Activated CD4-positive, alpha-beta T cell treated with anti-CD3 and anti-CD28 coated beads, Interleukin-2, amount 10 ng/mL, durations not matched to agents 24 days and 14 days (primary cell): ENCODE measurements at regions not wholly inside any gene's neighbourhood (a gene's known extent, or its start where the extent isn't known, plus 50 kb on each side); places are given as distances from the start of the nearest gene placed in this dataset.

Experiments used
- DNase-seq: peaks from one replicate; pipeline ENCODE4 v3.0.0; 2022
- H3K27ac Mint-ChIP-seq: one replicate; pipeline ENCODE4 v1.8.0; 2022; ENCODE audit warnings: mild to moderate bottlenecking, mixed read lengths
- H3K27me3 Mint-ChIP-seq: one replicate; pipeline ENCODE4 v1.8.0; 2022; ENCODE audit warnings: mixed read lengths
- H3K36me3 Mint-ChIP-seq: one replicate; pipeline ENCODE4 v1.8.0; 2022; ENCODE audit warnings: low read depth, mild to moderate bottlenecking, mixed read lengths
- H3K4me1 Mint-ChIP-seq: one replicate; pipeline ENCODE4 v1.8.0; 2021; ENCODE audit warnings: mixed read lengths
- H3K4me3 Mint-ChIP-seq: one replicate; pipeline ENCODE4 v1.8.0; 2022; ENCODE audit warnings: mild to moderate bottlenecking, moderate library complexity, mixed read lengths
- H3K9me3 Mint-ChIP-seq: one replicate; pipeline ENCODE4 v1.8.0; 2021; ENCODE audit warnings: mixed read lengths
- intact Hi-C: fragments of 100-400 bp; cut with micrococcal nuclease; formaldehyde crosslinking; loops from one replicate; pipeline ENCODE4 v1.15.1; 2023

DNA sequence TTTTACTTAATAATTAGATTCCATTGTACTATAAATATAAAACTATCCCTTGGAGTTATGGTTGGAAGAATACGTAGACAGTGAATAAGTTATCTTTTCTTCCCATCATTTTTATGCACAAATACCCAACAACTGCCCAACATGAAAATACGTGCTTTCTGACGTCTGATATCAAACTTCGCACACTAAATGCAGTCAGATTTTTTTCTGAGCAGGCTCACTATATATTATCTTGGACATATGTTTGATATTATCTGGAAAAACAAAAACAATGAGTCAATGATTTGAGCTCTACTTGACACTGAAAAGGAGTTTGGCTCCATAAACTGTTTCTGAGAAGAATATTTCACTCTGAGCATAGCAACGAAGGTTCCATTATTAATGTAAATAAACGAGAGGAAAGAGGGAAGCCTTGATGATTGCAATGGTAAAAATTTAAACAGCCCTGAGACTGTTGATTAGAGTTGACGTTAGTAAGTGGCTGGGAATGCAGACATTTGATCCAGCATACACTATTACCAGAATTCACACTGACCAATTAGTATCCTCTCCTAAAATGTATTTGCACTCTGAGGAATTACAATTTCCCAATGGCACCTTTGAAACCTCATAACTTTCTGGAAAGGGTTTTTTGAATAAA lies 1090.0 kb downstream of the EPHA7 start:
- Mint-ChIP-seq H3K27me3 (no peaks in the 10 kb centered on the region), H3K27ac (no peak overlapping the region), H3K4me1 (no peaks in the 10 kb centered on the region), H3K4me3 (no peak overlapping the region), H3K9me3 (no peaks in the 10 kb centered on the region), H3K36me3 (no peaks in the 10 kb centered on the region)
- no peak for DNase-seq
- intact Hi-C loops, result no loop called here

DNA sequence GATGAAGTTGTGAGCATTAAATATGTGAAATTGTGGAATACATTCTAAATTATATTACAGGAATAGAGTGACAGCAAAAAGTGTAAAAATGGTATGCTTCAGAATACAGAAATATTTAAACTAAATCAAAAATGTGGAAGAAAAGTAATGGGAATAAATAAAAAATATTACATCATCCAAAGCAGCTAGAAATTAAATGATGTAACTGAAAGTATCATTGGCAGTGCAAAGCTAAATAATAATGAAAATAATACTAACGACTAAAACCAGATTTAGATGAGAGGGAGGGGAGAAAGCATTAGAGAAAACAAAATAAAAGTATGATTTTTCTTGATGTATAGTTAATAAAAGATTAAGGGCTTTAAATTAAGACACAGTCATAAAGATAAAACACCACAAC lies 1104.0 kb downstream of the EPHA7 start:
- intact Hi-C loops, result no loop called here

DNA sequence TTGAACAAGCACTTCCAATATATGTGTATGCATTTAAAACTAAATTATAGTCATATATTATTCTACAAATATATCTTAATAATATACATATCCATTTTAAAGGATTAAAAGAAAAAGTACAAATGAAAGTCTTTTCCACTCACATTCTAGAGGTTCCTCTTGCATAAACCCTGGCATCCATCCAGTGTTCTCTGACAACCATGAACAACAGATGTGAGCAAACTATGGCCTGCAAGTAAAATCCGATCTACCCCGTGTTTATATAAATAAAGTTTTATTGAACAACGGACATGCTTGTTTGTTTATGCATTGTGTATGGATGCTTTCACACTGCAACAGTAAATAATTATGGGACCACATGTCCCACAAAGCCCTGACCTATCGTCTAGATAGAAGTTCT lies 1122.3 kb downstream of the EPHA7 start:
- no peaks in the 10 kb centered on the region for H3K9me3 Mint-ChIP-seq
- intact Hi-C loops, result no loop called here
- DNase-seq, result no peak
- no peaks in the 10 kb centered on the region for H3K36me3 Mint-ChIP-seq
- H3K27ac Mint-ChIP-seq, result no peak overlapping the region
- no peaks in the 10 kb centered on the region for H3K4me1 Mint-ChIP-seq
- H3K27me3 Mint-ChIP-seq, result no peaks in the 10 kb centered on the region
- no peak overlapping the region for H3K4me3 Mint-ChIP-seq

More for the DNA sequence above, 1104.0 kb downstream of the EPHA7 start:
- DNase-seq, result no peak
- no peaks in the 10 kb centered on the region for H3K36me3 Mint-ChIP-seq
- no peaks in the 10 kb centered on the region for H3K27me3 Mint-ChIP-seq
- H3K27ac Mint-ChIP-seq, result no peak overlapping the region
- no peak overlapping the region for H3K4me3 Mint-ChIP-seq
- no peaks in the 10 kb centered on the region for H3K9me3 Mint-ChIP-seq
- no peaks in the 10 kb centered on the region for H3K4me1 Mint-ChIP-seq

GRCh38 chr6:92292067-92292466 lies 1127.3 kb downstream of the EPHA7 start:
- H3K4me3 Mint-ChIP-seq, result no peak overlapping the region
- intact Hi-C loops, result no loop called here

GRCh38 chr6:92289831-92290230 lies 1129.5 kb downstream of the EPHA7 start:
- H3K27me3 Mint-ChIP-seq, result no peaks in the 10 kb centered on the region
- no peaks in the 10 kb centered on the region for H3K36me3 Mint-ChIP-seq
- DNase-seq, result no peak
- H3K9me3 Mint-ChIP-seq, result no peaks in the 10 kb centered on the region
- H3K27ac Mint-ChIP-seq, result no peak overlapping the region
- intact Hi-C loops, result no loop called here
- no peaks in the 10 kb centered on the region for H3K4me1 Mint-ChIP-seq
- H3K4me3 Mint-ChIP-seq, result no peak overlapping the region

More at GRCh38 chr6:92292067-92292466, 1127.3 kb downstream of the EPHA7 start:
- no peaks in the 10 kb centered on the region for H3K9me3 Mint-ChIP-seq
- no peak overlapping the region for H3K27ac Mint-ChIP-seq
- DNase-seq, result no peak
- H3K4me1 Mint-ChIP-seq, result no peaks in the 10 kb centered on the region
- no peaks in the 10 kb centered on the region for H3K27me3 Mint-ChIP-seq
- H3K36me3 Mint-ChIP-seq, result no peaks in the 10 kb centered on the region

GRCh38 chr6:92281571-92282076 lies 1137.7 kb downstream of the EPHA7 start:
- intact Hi-C loops, result no loop called here
- Mint-ChIP-seq H3K27me3 (no peaks in the 10 kb centered on the region), H3K27ac (no peak overlapping the region), H3K4me1 (no peaks in the 10 kb centered on the region), H3K9me3 (no peaks in the 10 kb centered on the region), H3K4me3 (no peak overlapping the region), H3K36me3 (no peaks in the 10 kb centered on the region)
- DNase-seq, result no peak

- no peaks in the 10 kb centered on the region for H3K36me3 Mint-ChIP-seq
- no peaks in the 10 kb centered on the region for H3K9me3 Mint-ChIP-seq
- H3K27me3 Mint-ChIP-seq, result no peaks in the 10 kb centered on the region
- no peaks in the 10 kb centered on the region for H3K4me1 Mint-ChIP-seq
- no peak for DNase-seq
- no peak overlapping the region for H3K27ac Mint-ChIP-seq
- intact Hi-C loops, result no loop called here
- no peak overlapping the region for H3K4me3 Mint-ChIP-seq
These were observed 1144.2 kb downstream of the EPHA7 start for GRCh38 chr6:92275150-92275549.

DNA sequence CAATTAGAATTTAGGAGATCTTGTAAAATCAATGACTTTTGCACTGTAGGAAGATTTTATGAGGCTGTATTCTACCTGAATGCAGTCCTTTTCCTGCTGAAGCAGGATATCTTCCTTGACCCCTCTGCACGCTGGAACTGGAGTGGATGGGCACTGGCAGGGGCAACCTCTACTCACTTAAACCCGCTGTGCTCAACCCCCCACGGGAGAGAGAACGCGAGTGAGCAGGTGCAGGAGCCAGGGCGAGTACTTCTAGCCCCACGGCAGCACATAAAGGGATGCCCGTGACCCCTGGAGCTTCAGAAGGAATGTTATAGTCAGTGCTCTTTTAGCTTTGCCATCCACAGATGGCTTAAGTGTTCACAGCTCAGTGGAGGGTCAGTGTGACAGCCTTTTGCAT lies 1144.8 kb downstream of the EPHA7 start:
- Mint-ChIP-seq H3K27ac (no peak overlapping the region), H3K27me3 (no peaks in the 10 kb centered on the region), H3K4me1 (no peaks in the 10 kb centered on the region), H3K9me3 (no peaks in the 10 kb centered on the region), H3K36me3 (no peaks in the 10 kb centered on the region), H3K4me3 (no peak overlapping the region)
- DNase-seq, result no peak
- intact Hi-C loops, result no loop called here

- Mint-ChIP-seq H3K27me3 (no peaks in the 10 kb centered on the region), H3K4me3 (no peak overlapping the region), H3K36me3 (no peaks in the 10 kb centered on the region), H3K4me1 (no peaks in the 10 kb centered on the region), H3K9me3 (no peaks in the 10 kb centered on the region), H3K27ac (no peak overlapping the region)
- intact Hi-C loops, result no loop called here
- DNase-seq, result no peak
These were observed 1145.7 kb downstream of the EPHA7 start for GRCh38 chr6:92273694-92274093.

GRCh38 chr6:92271091-92271490 lies 1148.3 kb downstream of the EPHA7 start:
- no peak overlapping the region for H3K4me3 Mint-ChIP-seq
- H3K9me3 Mint-ChIP-seq, result no peaks in the 10 kb centered on the region
- no peaks in the 10 kb centered on the region for H3K27me3 Mint-ChIP-seq
- H3K4me1 Mint-ChIP-seq, result no peaks in the 10 kb centered on the region
- H3K27ac Mint-ChIP-seq, result no peak overlapping the region
- intact Hi-C loops, result no loop called here
- H3K36me3 Mint-ChIP-seq, result no peaks in the 10 kb centered on the region
- no peak for DNase-seq

- H3K27ac Mint-ChIP-seq, result no peak overlapping the region
- H3K4me1 Mint-ChIP-seq, result no peaks in the 10 kb centered on the region
- no peak overlapping the region for H3K4me3 Mint-ChIP-seq
- intact Hi-C loops, result no loop called here
- H3K27me3 Mint-ChIP-seq, result no peaks in the 10 kb centered on the region
- no peaks in the 10 kb centered on the region for H3K36me3 Mint-ChIP-seq
- DNase-seq, result no peak
- H3K9me3 Mint-ChIP-seq, result no peaks in the 10 kb centered on the region
These were observed 1149.0 kb downstream of the EPHA7 start for GRCh38 chr6:92270365-92270764.

DNA sequence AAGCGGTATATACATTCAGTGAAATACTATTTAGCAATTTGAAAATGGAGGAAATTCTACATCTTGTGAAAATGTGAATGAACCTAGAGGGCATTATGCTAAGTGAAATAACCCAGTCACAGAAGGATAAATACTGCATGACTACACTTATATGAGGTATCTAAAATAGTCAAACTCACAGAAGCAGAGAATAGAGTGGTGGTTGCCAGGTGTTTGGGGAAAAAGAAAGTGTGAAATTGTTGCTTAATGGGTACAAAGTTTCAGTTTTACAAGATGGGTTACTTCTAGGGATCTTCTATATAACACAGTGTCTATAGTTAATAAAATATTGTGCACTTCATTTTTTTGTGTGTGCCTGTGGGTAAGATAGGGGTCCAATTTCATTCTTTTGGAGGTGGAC lies 1152.0 kb downstream of the EPHA7 start:
- H3K4me1 Mint-ChIP-seq, result no peaks in the 10 kb centered on the region

GRCh38 chr6:92263864-92264263 lies 1155.5 kb downstream of the EPHA7 start:
- DNase-seq, result no peak
- no peaks in the 10 kb centered on the region for H3K27me3 Mint-ChIP-seq
- no peaks in the 10 kb centered on the region for H3K36me3 Mint-ChIP-seq
- H3K27ac Mint-ChIP-seq, result no peak overlapping the region
- intact Hi-C loops, result no loop called here
- H3K9me3 Mint-ChIP-seq, result no peaks in the 10 kb centered on the region
- no peaks in the 10 kb centered on the region for H3K4me1 Mint-ChIP-seq
- H3K4me3 Mint-ChIP-seq, result no peak overlapping the region

More for the DNA sequence above, 1152.0 kb downstream of the EPHA7 start:
- H3K4me3 Mint-ChIP-seq, result no peak overlapping the region
- H3K9me3 Mint-ChIP-seq, result no peaks in the 10 kb centered on the region
- DNase-seq, result no peak
- H3K36me3 Mint-ChIP-seq, result no peaks in the 10 kb centered on the region
- intact Hi-C loops, result no loop called here
- H3K27ac Mint-ChIP-seq, result no peak overlapping the region
- H3K27me3 Mint-ChIP-seq, result no peaks in the 10 kb centered on the region

DNA sequence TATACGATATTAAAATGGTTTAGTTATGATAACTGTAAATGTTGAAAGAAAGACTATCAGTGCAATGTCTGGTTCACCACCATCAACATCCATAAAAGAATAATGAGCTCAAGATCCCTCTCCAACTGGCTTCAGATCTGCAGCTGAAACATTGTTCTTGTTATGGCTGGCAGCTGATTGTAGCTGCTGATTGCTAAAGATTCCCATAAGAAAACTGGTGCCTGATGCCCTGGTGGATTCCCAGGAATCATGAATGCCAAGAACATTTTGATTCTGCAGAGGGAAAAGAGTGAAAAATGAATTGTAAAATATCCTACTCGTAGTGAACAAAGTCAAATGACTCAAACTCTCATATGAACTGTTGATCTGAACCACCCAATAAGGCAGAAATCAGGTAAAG lies 1160.2 kb downstream of the EPHA7 start:
- intact Hi-C loops, result no loop called here
- no peak for DNase-seq
- Mint-ChIP-seq H3K36me3 (no peaks in the 10 kb centered on the region), H3K4me3 (no peak overlapping the region), H3K4me1 (no peaks in the 10 kb centered on the region), H3K27me3 (no peaks in the 10 kb centered on the region), H3K9me3 (no peaks in the 10 kb centered on the region), H3K27ac (no peak overlapping the region)

- Mint-ChIP-seq H3K27ac (no peak overlapping the region), H3K4me3 (no peak overlapping the region), H3K36me3 (no peaks in the 10 kb centered on the region), H3K4me1 (no peaks in the 10 kb centered on the region), H3K27me3 (no peaks in the 10 kb centered on the region), H3K9me3 (no peaks in the 10 kb centered on the region)
- no peak for DNase-seq
- intact Hi-C loops, result no loop called here
These were observed 1176.0 kb downstream of the EPHA7 start for GRCh38 chr6:92243315-92243714.
